ENCODE measurements at regions not wholly inside any gene's neighbourhood (a gene's known extent, or its start where the extent isn't known, plus 50 kb on each side); places are given as distances from the start of the nearest gene placed in this dataset.

DNA sequence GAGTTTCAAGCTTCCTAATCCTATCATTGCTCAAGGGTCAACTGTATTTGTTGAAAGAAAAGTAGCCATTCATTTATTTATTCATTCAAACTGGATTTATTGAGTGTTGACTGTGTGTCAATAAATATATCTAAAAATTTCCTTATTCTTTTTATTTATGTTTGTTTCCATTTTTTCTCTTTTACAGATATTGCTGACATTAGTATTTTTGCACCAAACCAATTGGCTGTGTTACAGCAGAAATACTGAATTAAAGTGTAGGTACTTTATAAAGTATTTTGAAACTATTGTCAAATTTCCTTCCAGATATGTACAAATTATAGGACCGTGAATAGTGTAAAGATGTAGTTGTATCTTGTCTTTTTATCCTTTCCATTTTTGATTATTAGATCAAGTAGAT is 692.0 kb upstream of the SLC10A2 start:
- no peaks in the 10 kb centered on the region for H3K36me3 Mint-ChIP-seq (ENCODE audit: low read depth)
- no peaks in the 10 kb centered on the region for H3K27me3 Mint-ChIP-seq (ENCODE audit: insufficient read depth)
- H3K4me1 Mint-ChIP-seq (ENCODE audit: low read depth) = no peaks in the 10 kb centered on the region

DNA sequence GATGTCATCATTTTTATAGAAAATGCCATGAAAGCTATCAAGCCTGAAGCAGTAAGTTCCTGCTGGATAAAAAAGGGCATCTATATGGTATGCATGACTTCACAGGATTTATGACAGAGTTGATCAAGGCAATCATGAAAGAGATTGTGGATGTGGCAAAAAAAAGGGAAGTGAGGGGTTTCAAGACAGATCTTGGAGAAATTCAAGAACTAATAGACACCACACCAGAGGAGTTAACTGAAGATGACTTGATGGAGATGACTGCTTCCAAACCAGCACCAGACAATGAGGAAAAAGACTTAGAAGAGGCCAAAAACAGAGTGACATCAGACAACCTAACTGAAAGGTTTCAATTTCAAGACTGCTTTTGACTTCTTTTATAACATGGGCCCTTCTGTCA is 691.1 kb upstream of the SLC10A2 start:
- Mint-ChIP-seq H3K36me3 (ENCODE audit: low read depth) (no peaks in the 10 kb centered on the region), H3K27me3 (ENCODE audit: insufficient read depth) (no peaks in the 10 kb centered on the region), H3K9me3 (peaks cover 28% of the 10 kb centered on the region), H3K27ac (no peak overlapping the region), H3K4me1 (ENCODE audit: low read depth) (no peaks in the 10 kb centered on the region), H3K4me3 (no peak overlapping the region)
- DNase-seq = no peak
- TF ChIP-seq, protein P1, sequence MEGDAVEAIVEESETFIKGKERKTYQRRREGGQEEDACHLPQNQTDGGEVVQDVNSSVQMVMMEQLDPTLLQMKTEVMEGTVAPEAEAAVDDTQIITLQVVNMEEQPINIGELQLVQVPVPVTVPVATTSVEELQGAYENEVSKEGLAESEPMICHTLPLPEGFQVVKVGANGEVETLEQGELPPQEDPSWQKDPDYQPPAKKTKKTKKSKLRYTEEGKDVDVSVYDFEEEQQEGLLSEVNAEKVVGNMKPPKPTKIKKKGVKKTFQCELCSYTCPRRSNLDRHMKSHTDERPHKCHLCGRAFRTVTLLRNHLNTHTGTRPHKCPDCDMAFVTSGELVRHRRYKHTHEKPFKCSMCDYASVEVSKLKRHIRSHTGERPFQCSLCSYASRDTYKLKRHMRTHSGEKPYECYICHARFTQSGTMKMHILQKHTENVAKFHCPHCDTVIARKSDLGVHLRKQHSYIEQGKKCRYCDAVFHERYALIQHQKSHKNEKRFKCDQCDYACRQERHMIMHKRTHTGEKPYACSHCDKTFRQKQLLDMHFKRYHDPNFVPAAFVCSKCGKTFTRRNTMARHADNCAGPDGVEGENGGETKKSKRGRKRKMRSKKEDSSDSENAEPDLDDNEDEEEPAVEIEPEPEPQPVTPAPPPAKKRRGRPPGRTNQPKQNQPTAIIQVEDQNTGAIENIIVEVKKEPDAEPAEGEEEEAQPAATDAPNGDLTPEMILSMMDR (IDR thresholded peaks at IDR 0.05) = no peak

More for the DNA sequence above, 692.0 kb upstream of the SLC10A2 start:
- DNase-seq = no peak
- no peak overlapping the region for H3K27ac Mint-ChIP-seq
- H3K4me3 Mint-ChIP-seq = no peak overlapping the region
- TF ChIP-seq, protein P1 (IDR thresholded peaks at IDR 0.05) = no peak
- peaks cover 28% of the 10 kb centered on the region for H3K9me3 Mint-ChIP-seq

DNA sequence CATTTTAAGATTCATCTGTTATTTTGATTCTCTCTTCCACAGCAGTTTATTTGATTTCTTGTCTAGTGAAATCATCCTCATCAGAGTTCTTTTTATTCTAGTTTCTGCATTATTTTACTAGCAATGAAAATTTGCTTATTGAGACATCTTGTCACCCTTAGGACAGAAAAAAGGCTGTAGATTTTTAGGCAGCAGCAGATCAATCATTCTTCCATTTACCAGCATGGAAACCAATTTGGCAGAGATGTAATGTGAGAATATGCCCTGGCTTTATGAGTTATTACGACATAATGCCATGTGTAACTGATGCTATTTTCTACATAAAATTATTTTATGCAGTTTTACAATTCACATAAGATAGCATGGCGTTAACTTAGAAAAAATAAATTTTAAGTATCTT is 688.6 kb upstream of the SLC10A2 start:
- no peaks in the 10 kb centered on the region for H3K27me3 Mint-ChIP-seq (ENCODE audit: insufficient read depth)
- H3K27ac Mint-ChIP-seq = no peak overlapping the region
- no peak for DNase-seq
- TF ChIP-seq, protein P1 (IDR thresholded peaks at IDR 0.05) = no peak
- H3K36me3 Mint-ChIP-seq (ENCODE audit: low read depth) = no peaks in the 10 kb centered on the region; the same call in 1 of the 2 replicates
- no peaks in the 10 kb centered on the region for H3K4me1 Mint-ChIP-seq (ENCODE audit: low read depth)
- H3K9me3 Mint-ChIP-seq = peaks cover 32% of the 10 kb centered on the region
- H3K4me3 Mint-ChIP-seq = no peak overlapping the region

DNA sequence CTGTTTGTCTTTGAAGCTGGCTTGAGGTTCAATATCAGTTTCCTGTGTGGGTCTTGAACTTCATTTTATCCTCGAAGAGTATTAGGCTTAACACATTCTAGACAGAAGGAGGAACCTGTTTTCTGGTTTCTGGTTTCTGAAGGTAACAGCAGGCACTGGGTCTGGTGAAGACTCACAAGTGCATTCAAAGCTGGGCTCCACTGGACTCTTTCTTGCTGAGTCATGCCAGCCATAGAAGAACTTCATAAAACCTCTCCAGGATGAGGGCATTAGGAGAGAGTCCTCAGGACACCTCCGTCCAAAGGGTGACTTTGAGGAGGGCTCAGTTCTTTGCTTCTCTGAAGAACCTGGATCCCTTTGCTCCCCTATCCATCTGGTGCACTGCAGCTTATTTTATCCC is 668.6 kb upstream of the SLC10A2 start:
- H3K9me3 Mint-ChIP-seq = peaks cover 27% of the 10 kb centered on the region
- no peak for DNase-seq
- no peak overlapping the region for H3K27ac Mint-ChIP-seq
- TF ChIP-seq, protein P1 (IDR thresholded peaks at IDR 0.05) = no peak
- no peaks in the 10 kb centered on the region for H3K4me1 Mint-ChIP-seq (ENCODE audit: low read depth)
- peaks cover 5% of the 10 kb centered on the region; the same call in 1 of the 2 replicates for H3K36me3 Mint-ChIP-seq (ENCODE audit: low read depth)
- H3K27me3 Mint-ChIP-seq (ENCODE audit: insufficient read depth) = peaks cover 4% of the 10 kb centered on the region; the same call in 1 of the 2 replicates
- no peak overlapping the region for H3K4me3 Mint-ChIP-seq

DNA sequence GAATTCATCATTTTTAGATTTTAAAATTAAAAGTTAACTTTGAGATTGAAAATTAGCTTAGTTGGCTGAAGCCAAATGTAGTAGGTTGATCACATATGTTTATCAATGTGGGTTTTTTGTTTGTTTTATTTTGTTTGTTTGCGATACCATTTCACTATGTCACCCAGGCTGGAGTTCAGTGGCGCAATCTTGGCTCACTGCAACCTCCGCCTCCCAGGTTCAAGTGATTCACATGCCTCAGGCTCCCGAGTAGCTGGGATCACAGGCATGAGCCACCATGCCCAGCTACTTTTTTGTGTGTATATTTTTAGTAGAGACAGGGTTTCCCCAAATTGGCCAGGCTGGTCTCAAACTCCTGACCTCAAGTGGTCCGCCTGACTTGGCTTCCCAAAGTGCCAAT is 665.7 kb upstream of the SLC10A2 start:
- H3K36me3 Mint-ChIP-seq (ENCODE audit: low read depth) = peaks cover 5% of the 10 kb centered on the region; the same call in 1 of the 2 replicates
- H3K4me1 Mint-ChIP-seq (ENCODE audit: low read depth) = no peaks in the 10 kb centered on the region
- H3K27me3 Mint-ChIP-seq (ENCODE audit: insufficient read depth) = peaks cover 4% of the 10 kb centered on the region; the same call in 1 of the 2 replicates
- no peak overlapping the region for H3K4me3 Mint-ChIP-seq
- TF ChIP-seq, protein P1 (IDR thresholded peaks at IDR 0.05) = no peak
- no peak overlapping the region for H3K27ac Mint-ChIP-seq
- H3K9me3 Mint-ChIP-seq = peaks cover 33% of the 10 kb centered on the region
- DNase-seq = no peak

DNA sequence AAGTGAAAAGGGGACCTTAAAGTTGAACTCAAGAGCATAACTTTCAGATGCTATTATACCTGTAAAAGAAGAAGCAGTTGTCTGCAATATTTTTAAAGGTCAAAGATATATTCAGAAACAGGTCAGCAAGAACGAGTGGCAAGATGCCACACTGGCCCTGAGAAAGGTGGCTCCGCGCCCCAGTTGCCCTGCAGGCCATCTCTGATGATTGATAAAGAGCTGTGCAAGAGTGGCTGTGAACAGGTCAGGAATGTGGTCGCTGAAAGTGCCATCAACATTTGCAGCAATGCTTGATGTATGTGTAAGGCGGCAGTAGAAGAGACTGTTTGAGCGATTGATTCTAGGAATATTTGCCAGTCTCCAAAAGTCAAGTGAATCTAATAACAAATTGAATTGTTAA is 664.2 kb upstream of the SLC10A2 start:
- Mint-ChIP-seq H3K36me3 (ENCODE audit: low read depth) (peaks cover 5% of the 10 kb centered on the region; the same call in 1 of the 2 replicates), H3K27ac (no peak overlapping the region), H3K9me3 (peaks cover 20% of the 10 kb centered on the region), H3K27me3 (ENCODE audit: insufficient read depth) (peaks cover 4% of the 10 kb centered on the region; the same call in 1 of the 2 replicates), H3K4me3 (no peak overlapping the region), H3K4me1 (ENCODE audit: low read depth) (no peaks in the 10 kb centered on the region)
- TF ChIP-seq, protein P1 (IDR thresholded peaks at IDR 0.05) = no peak
- DNase-seq = no peak
